ENCODE measurements at regions not wholly inside any gene's neighbourhood (a gene's known extent, or its start where the extent isn't known, plus 50 kb on each side); places are given as distances from the start of the nearest gene placed in this dataset.
A peak's percentile ranks its signal among the peaks of the same experiment; 100 is the strongest.
"Not testable (repeated sequence)": the region's sequence is repeated elsewhere in the genome, so short reads cannot be mapped to it uniquely, and the experiment has no call there.

DNA sequence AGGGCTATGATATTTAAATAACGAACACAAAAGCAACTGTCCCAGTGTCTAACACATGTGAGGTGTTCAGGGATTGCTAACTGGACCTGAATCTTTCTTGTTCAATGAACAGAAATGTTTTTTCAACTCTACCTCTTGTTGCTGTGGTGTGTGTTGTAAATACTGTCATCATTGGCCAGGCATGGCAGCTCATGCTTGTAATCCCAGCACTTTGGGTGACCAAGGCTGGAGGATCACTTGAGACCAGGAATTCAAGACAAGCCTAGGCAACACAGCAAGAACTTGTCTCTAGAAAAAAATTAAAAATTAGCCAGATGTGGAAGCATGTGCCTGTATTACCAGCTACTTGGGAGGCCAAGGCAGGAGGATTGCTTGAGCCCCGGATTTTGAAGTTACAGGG, 1250.9 kb downstream of the TYW1 start:
- DNase-seq, result no peak
- intact Hi-C loops (cut with DNase I), result no loop called here

DNA sequence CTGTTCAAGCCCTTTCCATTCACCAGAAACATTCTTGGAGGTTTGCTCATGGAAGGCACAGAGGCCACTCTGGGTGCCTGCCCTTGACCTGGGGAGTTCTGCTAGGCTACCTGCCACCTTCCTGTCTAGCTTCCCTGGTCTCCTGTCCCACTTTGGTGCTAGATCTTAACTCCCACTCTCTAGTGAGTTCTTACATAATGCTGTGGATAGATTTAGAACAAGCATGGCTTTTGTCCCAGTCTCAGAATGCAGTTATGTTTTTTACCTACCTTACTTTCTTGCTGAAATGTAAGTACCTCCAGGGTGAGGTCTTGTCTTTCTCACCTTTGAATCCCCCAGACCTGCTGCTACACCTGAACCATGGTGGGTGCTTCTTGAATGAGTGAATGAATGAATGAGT, 1252.3 kb downstream of the TYW1 start:
- no peak for DNase-seq
- intact Hi-C loops (cut with DNase I), result no loop called here

DNA sequence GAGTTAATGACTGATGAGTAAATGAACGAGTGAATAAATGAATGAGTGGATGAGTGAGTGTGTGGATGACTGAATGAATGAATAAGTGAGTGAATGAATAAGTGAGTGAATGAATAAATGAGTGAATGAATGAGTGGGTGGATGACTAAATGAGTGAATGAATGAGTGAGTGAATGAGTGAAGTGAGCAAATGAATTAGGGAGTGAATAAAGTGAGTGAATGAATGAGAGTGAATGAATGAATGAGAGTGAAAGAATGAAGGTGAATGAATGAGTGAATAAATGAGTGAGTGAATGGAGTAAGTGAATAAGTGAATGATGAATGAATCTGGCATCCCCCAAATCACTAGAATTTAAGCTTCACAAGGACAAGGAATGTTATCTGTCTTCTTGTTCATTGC, 1253.0 kb downstream of the TYW1 start:
- intact Hi-C loops (cut with DNase I), result no loop called here
- DNase-seq, result no peak

DNA sequence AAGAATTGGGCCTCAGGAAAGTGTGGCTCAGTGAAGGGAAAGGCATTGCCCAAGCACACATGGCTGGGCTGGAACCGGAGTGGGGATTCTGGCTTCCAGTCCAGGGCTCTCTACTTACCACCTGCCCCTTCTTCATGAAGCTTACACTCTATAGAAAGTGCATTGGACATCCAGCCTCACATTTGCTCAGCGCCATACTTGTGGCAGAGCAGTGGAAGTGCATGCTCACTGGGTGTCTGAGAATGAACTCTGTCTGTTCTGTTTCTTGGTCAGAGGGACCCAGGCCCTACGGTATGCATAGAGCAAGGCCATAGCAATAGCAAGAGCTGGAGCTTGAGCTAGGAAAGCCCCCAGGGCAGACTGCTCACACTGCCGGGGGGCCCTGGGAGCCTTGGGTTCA, 1253.5 kb downstream of the TYW1 start:
- no peak for DNase-seq
- intact Hi-C loops (cut with DNase I), result no loop called here

DNA sequence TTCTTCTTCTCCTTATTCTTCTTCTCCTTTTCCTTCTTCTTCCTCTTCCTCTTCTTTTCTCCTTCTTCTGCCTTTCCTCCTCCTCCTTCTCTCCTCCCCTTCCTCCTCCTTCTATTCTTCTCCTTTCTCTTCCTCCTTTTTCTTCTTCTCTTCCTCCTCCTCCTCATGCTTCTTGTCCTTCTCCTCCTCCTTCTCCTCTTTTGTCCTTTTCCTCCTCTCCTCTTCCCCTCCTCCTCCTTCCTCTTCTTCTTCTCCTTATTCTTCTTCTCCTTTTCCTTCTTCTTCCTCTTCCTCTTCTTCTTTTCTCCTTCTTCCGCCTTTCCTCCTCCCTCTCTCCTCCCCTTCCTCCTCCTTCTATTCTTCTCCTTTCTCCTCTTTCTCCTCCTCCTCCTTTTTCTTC, 1258.2 kb downstream of the TYW1 start:
- DNase-seq; intact Hi-C loops (cut with DNase I): not testable (repeated sequence)

DNA sequence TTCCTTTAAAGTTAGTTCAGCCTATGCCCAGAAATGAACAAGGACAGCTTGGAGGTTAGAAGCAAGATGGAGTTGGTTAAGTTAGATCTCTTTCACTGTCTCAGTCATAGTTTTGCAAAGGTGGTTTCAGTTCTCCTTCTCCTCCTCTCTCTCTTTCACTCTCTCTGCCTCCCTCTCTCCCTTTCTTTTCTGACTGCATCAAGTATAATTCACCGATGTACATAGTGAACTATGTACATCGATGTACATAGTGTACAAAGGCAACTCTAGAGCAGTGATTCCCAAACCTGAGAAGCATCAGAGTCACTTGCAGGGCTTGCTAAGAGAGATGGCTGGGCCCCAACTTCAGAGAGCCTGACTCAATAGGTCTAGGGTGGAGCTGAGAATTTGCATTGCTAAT, 1259.7 kb downstream of the TYW1 start:
- intact Hi-C loops (cut with DNase I), result no loop called here
- DNase-seq, result peak in 5 of 42 donors; percentile 1 to 44 (median 15)

DNA sequence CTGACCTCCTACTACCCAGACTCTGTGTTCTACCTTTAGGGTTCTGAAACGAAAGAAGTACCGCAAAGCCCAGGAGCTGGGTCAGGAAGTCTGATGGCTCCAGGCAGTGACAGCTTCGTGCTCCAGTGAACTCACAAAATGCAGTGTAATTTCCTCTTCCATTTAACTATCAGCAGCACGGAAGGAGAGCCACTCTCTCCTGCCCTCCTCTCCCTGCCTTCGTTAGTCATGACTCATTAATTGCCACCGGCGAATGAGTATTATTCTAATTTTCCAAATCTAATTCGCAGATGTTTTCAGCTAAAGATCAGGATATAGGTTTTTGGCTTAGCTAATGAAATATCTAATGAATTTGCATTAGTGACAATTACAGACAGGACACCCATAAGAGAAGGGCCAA, 1262.0 kb downstream of the TYW1 start:
- intact Hi-C loops (cut with DNase I), result no loop called here
- no peak for DNase-seq

DNA sequence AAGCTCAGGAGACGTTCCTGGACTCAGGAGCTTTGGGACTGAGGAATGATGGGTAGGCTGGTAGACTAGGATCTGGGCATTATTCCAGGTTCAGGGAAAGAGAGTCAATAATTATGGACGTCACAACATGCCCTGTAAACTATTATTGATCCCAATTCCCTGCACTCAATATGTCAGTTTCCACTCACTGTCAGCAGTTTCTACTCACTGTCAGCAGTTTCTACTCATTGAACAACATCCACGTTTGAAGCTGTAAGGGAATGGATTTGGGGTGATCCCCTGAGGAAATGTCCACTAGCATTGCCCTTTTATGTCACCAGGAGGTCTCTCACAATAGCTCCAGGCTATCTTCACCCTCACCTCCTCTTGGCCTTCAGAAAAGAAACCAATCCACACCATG, 1268.6 kb downstream of the TYW1 start:
- DNase-seq, result no peak
- intact Hi-C loops (cut with DNase I), result no loop called here

DNA sequence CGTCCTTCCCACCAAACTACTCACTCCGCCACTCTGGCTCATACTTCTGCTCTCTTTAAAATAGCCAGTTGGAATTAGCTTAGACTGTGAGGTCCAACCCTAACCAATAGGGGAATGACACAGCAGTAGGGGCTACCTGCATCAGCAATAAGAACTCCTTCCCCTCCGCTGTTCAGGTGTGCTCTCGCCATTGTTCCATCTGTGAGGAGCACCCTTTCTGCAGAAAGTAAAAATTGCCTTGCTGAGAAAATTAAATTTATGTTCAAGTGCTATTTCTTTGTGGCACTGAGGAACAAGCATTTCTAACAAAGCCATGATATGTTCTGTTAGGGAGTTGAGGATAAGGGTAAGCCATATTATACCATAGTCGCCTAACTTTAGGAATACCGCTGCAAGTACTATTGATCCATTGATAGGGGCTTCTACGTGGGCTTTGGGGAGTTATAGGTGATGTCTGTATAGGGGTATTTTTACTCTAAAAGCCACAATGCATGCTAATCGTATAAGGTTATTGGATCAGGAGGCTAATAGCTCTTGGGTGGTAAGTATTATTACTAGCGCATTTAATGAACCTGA, 1269.5 kb downstream of the TYW1 start:
- intact Hi-C loops (cut with DNase I), result no loop called here
- DNase-seq, result no peak

DNA sequence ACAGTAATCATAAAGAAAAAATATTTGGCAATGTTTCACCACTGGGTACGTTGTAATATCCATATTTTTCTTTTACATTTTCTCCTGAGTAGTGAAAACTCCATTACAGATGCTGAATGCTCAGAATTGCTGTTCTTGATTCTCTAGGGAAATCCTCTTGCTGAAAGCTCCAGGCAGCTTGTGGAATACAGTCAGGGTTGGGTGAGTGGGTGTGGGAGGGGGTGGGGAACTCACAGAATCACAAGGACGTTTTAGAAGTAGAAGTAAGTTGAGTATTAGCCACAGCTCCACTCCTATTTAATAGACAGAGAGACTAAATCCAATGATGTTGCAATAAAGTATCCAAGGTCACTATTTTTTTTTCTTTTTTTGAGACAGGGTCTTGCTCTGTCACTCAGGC, 1270.9 kb downstream of the TYW1 start:
- intact Hi-C loops (cut with DNase I), result no loop called here
- peak in 34 of 42 donors; percentile 9 to 79 (median 43) for DNase-seq

DNA sequence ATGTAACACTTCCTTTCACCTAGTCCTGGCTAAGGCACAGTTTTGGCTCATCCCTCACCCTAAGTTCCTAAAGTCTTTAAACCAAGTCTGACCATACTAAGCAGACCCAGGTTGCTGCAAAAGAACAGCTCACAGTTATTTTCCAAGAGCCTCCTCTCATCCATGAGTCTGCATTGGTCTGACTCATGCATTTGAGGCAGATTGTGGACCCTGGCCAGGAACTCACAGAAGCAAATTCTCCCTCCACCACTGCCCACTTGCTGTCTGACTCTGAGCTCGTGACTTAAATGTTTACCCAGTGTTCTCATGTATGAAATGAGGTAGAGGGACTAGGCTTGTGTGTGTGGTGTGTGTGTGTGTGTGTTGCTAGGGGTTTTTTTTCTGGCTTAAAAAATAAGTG, 1272.8 kb downstream of the TYW1 start:
- intact Hi-C loops (cut with DNase I), result no loop called here
- DNase-seq, result no peak

DNA sequence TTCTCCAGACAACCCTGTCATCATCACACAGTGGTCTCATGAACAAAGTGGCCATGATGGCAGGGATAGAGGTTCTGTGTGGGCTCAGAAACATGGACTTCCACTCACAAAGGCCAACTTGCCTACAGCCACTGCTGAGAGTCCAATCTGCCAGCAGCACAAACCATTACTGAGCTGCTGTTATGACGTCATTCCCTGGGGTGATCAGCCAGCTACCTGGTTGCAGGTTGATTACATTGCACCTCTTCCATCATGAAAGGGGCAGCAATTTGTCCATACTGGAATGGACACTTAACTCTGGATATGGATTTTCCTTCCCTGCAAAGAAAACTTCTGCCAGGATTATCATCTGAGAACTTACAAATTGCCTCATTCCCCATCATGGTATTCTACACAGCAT, 1275.9 kb downstream of the TYW1 start:
- intact Hi-C loops (cut with DNase I), result no loop called here
- no peak for DNase-seq

DNA sequence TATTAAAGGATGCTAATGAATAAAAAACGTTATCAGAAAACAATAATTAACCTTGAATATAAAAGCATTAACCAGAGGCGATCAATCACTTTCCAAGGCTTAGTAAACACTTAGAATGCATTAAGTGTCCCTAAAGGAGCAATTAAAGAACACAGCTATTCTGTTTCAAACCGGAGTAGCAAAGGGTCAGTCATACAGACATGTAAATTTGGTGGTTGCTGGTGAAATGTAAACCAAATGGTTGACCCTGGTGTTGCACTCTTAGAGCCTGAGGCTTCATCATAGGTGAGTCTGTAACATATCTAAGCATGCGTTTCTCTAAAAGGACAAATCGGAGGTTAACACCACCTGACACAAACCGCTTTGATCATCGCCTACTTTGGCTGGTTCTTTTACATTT, 1280.1 kb downstream of the TYW1 start:
- DNase-seq, result no peak
- intact Hi-C loops (cut with DNase I), result no loop called here

DNA sequence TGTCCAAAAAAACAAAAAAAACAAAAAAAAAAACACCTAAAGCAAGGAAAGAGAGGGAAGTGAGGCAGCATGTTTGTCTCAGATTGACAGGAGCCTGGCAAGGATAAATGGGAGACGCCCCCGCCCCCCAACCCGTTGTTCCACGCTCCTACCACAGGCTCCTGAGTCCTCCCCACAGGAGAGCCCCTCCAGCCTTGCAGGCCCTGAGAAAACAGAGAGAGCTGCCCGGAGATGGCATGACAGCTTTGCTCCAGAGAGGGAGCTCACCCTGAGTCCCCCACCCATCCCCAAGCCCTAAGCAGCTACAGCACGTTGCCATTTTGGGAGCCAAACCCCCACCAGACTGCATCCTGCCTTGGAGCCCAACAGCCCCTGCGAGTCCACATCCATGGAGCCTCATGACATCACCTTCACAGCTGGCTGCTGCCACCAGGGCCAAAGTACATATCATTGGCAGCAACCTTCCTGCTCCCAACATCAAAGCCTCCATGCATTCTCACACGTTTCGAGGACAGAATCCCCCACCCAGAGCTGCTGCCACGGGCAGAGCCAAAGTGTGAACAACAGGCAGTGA, 1283.3 kb downstream of the TYW1 start:
- intact Hi-C loops (cut with DNase I), result no loop called here
- DNase-seq, result no peak

DNA sequence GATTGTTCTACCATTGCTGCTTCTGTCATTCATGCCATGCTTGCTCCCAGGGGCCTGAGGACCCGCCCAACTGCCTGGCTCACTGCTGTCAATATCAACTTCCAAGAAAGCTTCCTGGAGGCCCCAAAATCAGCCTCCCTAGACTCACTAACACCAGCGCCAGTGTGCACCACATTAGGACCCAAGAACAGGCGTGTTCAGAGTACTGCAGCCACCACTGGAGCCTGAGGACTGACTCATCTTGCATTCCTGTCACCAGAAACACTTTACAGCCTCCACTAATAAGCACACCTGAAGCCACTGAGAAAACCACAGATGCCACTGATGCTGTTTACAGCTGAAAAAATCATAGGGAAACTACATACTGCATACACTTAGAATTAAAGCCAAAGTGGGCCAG, 1284.3 kb downstream of the TYW1 start:
- intact Hi-C loops (cut with DNase I), result no loop called here
- no peak for DNase-seq

DNA sequence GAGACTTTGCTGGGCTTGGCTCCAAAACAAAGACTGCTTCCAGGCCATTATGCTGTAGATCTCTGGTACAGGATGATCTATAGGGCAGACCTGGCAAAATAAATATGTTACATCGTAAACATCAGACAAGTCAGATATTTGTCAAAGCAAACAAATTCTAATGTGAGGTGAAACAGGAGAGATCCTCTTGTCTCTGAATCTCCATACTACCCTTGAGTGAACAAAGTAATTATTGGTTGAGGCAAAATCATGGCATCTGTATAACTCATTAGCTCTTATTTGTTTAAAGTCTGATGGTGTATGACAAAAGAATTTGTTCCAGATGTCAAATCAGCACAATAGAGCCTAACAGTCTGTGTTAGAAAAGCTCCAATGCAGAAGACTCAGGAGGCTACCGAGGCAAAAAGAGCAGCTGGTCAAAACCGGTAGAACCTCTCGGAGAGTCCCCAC, 1291.5 kb downstream of the TYW1 start:
- no peak for DNase-seq
- intact Hi-C loops (cut with DNase I), result no loop called here

DNA sequence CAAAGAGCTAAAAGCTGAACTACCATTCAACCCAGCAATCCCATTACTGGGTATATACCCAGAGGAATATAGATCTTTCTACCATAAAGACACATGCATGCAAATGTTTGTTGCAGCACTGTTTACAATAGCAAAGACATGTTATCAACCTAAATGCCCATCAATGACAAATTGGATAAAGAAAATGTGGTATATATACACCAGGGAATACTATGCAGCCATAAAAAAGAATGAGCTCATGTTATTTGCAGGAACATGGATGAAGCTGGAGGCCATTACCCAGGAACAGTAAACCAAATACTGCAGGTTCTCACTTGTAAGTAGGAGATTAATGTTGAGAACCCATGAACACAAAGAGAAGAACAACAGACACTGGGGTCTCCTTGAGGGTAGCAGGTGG, 1295.1 kb downstream of the TYW1 start:
- DNase-seq, result no peak
- intact Hi-C loops (cut with DNase I), result no loop called here

DNA sequence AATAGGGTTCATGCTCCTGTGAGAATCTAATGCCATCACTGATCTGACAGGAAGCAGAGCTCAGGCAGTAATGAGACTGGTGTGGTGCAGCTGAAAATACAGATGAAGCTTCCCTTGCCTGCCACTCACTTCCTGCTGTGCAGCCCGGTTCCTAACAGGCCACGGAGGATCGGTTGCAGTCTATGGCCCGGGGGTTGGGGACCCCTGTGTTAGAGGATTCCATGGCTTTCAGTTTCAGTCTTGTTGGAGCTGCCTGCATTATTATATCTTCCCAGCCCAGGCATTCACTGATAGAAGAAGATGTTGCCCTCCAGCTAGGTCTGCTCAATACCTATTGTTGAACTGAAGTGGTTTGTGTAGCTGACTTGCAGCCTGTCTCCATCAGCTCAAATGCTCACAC, 1298.8 kb downstream of the TYW1 start:
- DNase-seq, result no peak
- intact Hi-C loops (cut with DNase I), result no loop called here

DNA sequence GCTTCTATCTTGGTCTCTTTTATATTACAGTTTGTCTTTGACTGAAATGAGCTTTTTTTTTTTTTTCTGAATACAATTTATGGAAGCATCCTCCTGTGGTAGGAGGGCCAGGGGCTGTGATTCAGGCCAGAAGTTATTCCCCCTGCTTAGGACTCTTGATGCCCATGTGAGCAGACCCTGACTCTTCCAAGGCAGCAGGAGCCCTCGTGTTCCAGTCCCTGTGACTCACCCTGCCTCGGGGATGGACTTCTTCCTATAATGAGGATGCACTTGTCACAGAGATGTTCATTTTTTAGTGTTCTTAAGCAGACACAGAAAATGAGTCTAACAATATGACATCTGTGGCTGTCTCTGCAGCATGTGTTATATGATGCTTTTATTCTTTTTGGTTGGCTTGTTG, 1293.7 kb upstream of the AUTS2 start:
- intact Hi-C loops (cut with DNase I), result no loop called here
- no peak for DNase-seq

DNA sequence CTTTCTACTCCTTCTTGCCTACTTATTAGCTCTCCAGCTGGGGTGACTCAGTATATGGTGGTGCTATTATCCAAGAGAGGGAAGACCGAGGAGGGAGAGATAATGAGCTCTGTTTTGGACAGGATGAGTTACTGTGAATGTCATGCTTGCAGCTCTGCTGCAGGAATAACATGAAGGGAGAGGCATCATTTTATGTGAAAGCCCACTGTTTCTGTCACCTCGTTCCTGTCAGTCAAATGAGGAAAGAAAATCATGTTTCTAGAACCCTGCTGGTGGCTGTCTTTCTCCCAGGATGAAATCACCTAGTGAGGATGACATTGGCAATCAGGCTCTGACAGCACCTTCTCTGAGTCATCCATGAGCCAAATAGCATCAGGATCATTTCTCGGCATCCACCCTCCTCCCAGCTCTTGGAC, 1291.6 kb upstream of the AUTS2 start:
- DNase-seq, result peak in 26 of 42 donors; percentile 1 to 73 (median 30)
- intact Hi-C loops (cut with DNase I), result no loop called here

DNA sequence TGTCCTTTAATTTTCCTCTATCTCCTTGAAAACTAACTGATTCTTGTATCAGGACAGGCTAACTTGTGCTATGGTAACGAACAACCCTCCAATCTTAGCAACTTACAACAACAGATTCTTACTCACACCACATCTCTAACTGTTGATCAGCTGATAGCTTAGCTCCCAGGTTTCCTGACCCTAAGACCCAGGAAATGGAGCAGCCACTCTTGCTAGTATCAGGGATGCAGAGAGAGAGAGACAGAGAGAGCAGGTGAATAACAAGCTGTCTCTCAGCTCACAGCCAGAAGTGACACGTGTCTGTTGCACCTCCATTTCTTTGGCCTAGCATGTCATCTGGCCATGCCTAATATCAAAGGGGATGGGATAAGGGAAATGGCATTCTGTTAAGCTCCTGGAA, 1289.0 kb upstream of the AUTS2 start:
- no peak for DNase-seq
- intact Hi-C loops (cut with DNase I), result no loop called here

DNA sequence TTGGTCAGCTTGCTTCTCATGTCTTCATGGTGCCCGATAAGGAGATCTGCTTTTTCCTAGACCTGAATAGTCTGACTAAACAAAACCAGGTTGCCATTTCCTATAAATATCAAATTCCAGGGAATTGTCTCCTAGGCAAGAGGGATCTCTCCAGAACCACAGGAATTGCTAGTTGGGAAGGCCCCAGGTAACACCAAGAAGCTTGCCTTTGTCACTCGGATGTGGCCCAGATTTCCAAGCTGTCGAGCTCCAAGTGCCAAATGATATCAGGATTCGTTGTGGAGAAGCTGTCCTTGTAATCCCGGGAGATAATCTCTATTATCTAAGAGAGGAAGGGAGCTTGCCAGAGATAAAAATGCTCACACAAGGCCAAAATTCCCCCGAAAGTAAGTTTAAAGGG, 1288.5 kb upstream of the AUTS2 start:
- intact Hi-C loops (cut with DNase I), result no loop called here
- no peak for DNase-seq

Data from head of caudate nucleus (tissue), 42 donors.